ENCODE measurements at regions not wholly inside any gene's neighbourhood (a gene's known extent, or its start where the extent isn't known, plus 50 kb on each side); places are given as distances from the start of the nearest gene placed in this dataset.

DNA sequence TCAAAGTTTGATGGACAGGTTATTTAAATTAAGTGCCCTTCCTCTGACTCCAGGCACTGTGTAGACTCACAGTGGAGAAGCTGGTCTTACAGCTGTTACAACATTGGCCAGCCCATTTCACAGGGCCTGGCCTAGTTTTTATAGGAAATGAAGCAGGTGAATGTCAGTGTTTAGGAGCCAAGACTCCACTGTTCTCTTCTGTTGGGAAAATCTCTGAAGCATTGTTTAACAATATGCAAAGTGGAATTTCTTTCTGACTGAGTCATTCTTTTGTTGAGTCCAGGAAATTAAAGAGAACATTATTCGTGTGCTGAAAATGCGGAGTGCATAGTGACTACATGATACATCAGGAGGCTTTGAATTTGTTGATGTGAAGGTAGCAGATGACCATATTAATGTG, 64.7 kb downstream of the ARRDC4 start:
- Histone ChIP-seq H2AFZ (ENCODE audit: low read length) (no peak overlapping the region), H3K79me2 (ENCODE audit: insufficient read depth, low read length) (no peaks in the 10 kb centered on the region), H3K9me2 (ENCODE audit: low read depth, low read length) (no peaks in the 10 kb centered on the region), H3K27me3 (ENCODE audit: insufficient read depth, low read length) (no peaks in the 10 kb centered on the region), H4K20me1 (ENCODE audit: insufficient read depth, low read length) (no peaks in the 10 kb centered on the region), H3F3A (ENCODE audit: insufficient read depth, low read length) (no peaks in the 10 kb centered on the region), H3K9me3 (ENCODE audit: low read length) (no peaks in the 10 kb centered on the region), H3K4me2 (ENCODE audit: low read length) (no peak overlapping the region), H3K27ac (ENCODE audit: low read depth, low read length, poor library complexity, severe bottlenecking) (no peak overlapping the region), H3K4me3 (ENCODE audit: low read depth, low read length, poor library complexity, severe bottlenecking) (no peak overlapping the region), H3K4me1 (ENCODE audit: insufficient read depth, low read length, severe bottlenecking) (no peaks in the 10 kb centered on the region), H3K36me3 (ENCODE audit: insufficient read depth, low read length) (no peaks in the 10 kb centered on the region), H3K9ac (ENCODE audit: low read length) (no peak overlapping the region)
- TF ChIP-seq EZH2 (IDR thresholded peaks at IDR 0.05; ENCODE audit: borderline replicate concordance, low read length) (no peak), CTCF (IDR thresholded peaks at IDR 0.05; ENCODE audit: low read length) (no peak)

DNA sequence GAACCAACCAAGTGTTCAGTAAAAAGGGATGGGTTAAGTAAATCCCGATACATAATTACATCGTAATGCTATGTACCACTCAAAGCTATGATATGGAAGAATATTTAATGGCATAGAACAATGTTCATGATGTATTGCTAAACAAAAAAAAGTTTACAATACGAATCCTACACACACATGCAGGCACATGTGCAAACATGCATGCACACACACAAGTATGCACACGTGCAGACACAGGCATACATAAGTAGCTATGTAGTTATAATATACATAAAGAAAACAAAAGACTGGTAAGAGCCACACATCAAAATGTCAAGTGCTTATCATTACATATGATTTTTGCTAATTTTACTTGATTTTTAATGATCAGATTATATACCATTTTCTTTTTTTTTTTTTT, 74.2 kb downstream of the ARRDC4 start:
- no peak overlapping the region for H3K4me2 ChIP-seq (ENCODE audit: low read length)
- no peaks in the 10 kb centered on the region for H3F3A ChIP-seq (ENCODE audit: insufficient read depth, low read length)
- H3K36me3 ChIP-seq (ENCODE audit: insufficient read depth, low read length), result no peaks in the 10 kb centered on the region
- H4K20me1 ChIP-seq (ENCODE audit: insufficient read depth, low read length), result no peaks in the 10 kb centered on the region
- no peak overlapping the region for H2AFZ ChIP-seq (ENCODE audit: low read length)
- TF ChIP-seq EZH2 (IDR thresholded peaks at IDR 0.05; ENCODE audit: borderline replicate concordance, low read length) (no peak), CTCF (IDR thresholded peaks at IDR 0.05; ENCODE audit: low read length) (no peak)
- no peak overlapping the region for H3K4me3 ChIP-seq (ENCODE audit: low read depth, low read length, poor library complexity, severe bottlenecking)
- no peak overlapping the region for H3K27ac ChIP-seq (ENCODE audit: low read depth, low read length, poor library complexity, severe bottlenecking)
- no peaks in the 10 kb centered on the region for H3K9me3 ChIP-seq (ENCODE audit: low read length)
- H3K79me2 ChIP-seq (ENCODE audit: insufficient read depth, low read length), result no peaks in the 10 kb centered on the region
- no peaks in the 10 kb centered on the region for H3K9me2 ChIP-seq (ENCODE audit: low read depth, low read length)
- no peak overlapping the region for H3K9ac ChIP-seq (ENCODE audit: low read length)
- no peaks in the 10 kb centered on the region for H3K27me3 ChIP-seq (ENCODE audit: insufficient read depth, low read length)
- no peaks in the 10 kb centered on the region for H3K4me1 ChIP-seq (ENCODE audit: insufficient read depth, low read length, severe bottlenecking)

DNA sequence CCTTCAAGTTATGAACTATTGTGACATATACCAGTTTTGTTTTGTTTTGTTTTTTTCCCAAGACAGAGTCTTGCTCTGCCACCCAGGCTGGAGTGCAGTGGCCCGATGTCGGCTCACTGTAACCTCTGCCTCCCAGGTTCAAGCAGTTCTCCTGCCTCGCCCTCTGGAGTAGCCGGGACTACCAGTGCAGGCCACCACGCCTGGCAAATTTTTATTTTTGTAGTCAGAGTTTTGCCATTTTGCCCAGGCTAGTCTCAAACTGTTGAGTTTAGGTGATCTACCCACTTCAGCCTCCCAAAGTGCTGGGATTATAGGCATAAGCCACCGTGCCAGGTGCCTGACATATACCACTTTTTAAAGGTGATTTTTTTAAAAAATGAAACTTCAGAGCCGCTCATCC, 74.6 kb downstream of the ARRDC4 start:
- no peak for TF ChIP-seq EZH2 (IDR thresholded peaks at IDR 0.05; ENCODE audit: borderline replicate concordance, low read length)
- no peak for TF ChIP-seq CTCF (IDR thresholded peaks at IDR 0.05; ENCODE audit: low read length)
- no peaks in the 10 kb centered on the region for H3K9me2 ChIP-seq (ENCODE audit: low read depth, low read length)
- no peak overlapping the region for H3K27ac ChIP-seq (ENCODE audit: low read depth, low read length, poor library complexity, severe bottlenecking)
- H3K4me1 ChIP-seq (ENCODE audit: insufficient read depth, low read length, severe bottlenecking), result no peaks in the 10 kb centered on the region
- H3F3A ChIP-seq (ENCODE audit: insufficient read depth, low read length), result no peaks in the 10 kb centered on the region
- no peaks in the 10 kb centered on the region for H3K79me2 ChIP-seq (ENCODE audit: insufficient read depth, low read length)
- H3K9me3 ChIP-seq (ENCODE audit: low read length), result no peaks in the 10 kb centered on the region
- no peaks in the 10 kb centered on the region for H3K36me3 ChIP-seq (ENCODE audit: insufficient read depth, low read length)
- no peaks in the 10 kb centered on the region for H4K20me1 ChIP-seq (ENCODE audit: insufficient read depth, low read length)
- H3K9ac ChIP-seq (ENCODE audit: low read length), result no peak overlapping the region
- no peaks in the 10 kb centered on the region for H3K27me3 ChIP-seq (ENCODE audit: insufficient read depth, low read length)
- no peak overlapping the region for H2AFZ ChIP-seq (ENCODE audit: low read length)
- H3K4me2 ChIP-seq (ENCODE audit: low read length), result no peak overlapping the region
- no peak overlapping the region for H3K4me3 ChIP-seq (ENCODE audit: low read depth, low read length, poor library complexity, severe bottlenecking)
